ENCODE measurements at regions not wholly inside any gene's neighbourhood (a gene's known extent, or its start where the extent isn't known, plus 50 kb on each side); places are given as distances from the start of the nearest gene placed in this dataset.

- Histone ChIP-seq H3K4me2 (replicated peaks; ENCODE audit: low read depth, low read length, poor library complexity, severe bottlenecking) (no peak overlapping the region), H3K4me3 (ENCODE audit: control extremely low read depth in 1 of 5, extremely low read depth in 1 of 5, insufficient read depth in 1 of 5, low read depth in 2 of 5, low read length in 4 of 5) (no peak overlapping the region), H3K9ac (ENCODE audit: low read length) (no peak overlapping the region), H3K36me3 (replicated peaks in 1 of 2; ENCODE audit: control extremely low read depth in 1 of 2, control insufficient read depth in 1 of 2, extremely low read depth in 1 of 2, insufficient read depth in 2 of 2, low read length in 1 of 2) (no peaks in the 10 kb centered on the region), H3K9me3 (ENCODE audit: control extremely low read depth in 1 of 3, control insufficient read depth in 2 of 3, insufficient read depth in 1 of 3, low read length in 2 of 3) (peaks cover 0 to 6% (median 1%) of the 10 kb centered on the region in 3 donors), H3K4me1 (ENCODE audit: control insufficient read depth in 2 of 2, insufficient read depth in 2 of 2, low read length in 2 of 2) (no peaks in the 10 kb centered on the region), H3K27ac (ENCODE audit: low read length in 2 of 2) (no peak overlapping the region), H4K20me1 (ENCODE audit: control insufficient read depth, insufficient read depth, low read length, poor library complexity, severe bottlenecking) (no peaks in the 10 kb centered on the region), H3K79me2 (ENCODE audit: control insufficient read depth, insufficient read depth, low read length) (no peaks in the 10 kb centered on the region), H2AFZ (ENCODE audit: insufficient read depth, low read depth, low read length, poor library complexity, severe bottlenecking) (no peak overlapping the region), H3K27me3 (replicated peaks in 1 of 4; ENCODE audit: control extremely low read depth in 1 of 4, control insufficient read depth in 3 of 4, insufficient read depth in 4 of 4, low read length in 3 of 4) (peaks cover 0 to 3% (median 0%) of the 10 kb centered on the region in 4 experiments)
- 83% methylated on average over 1 of the region's 3 CpGs for whole genome bisulfite sequencing (ENCODE audit: insufficient coverage)
- DNase-seq: no peak
- Mint-ChIP-seq H3K27ac (no peak overlapping the region), H3K27me3 (peaks cover 7% of the 10 kb centered on the region), H3K4me1 (no peaks in the 10 kb centered on the region), H3K9me3 (ENCODE audit: insufficient read depth) (no peaks in the 10 kb centered on the region), H3K4me3 (no peak overlapping the region)
- TF ChIP-seq, protein P1, sequence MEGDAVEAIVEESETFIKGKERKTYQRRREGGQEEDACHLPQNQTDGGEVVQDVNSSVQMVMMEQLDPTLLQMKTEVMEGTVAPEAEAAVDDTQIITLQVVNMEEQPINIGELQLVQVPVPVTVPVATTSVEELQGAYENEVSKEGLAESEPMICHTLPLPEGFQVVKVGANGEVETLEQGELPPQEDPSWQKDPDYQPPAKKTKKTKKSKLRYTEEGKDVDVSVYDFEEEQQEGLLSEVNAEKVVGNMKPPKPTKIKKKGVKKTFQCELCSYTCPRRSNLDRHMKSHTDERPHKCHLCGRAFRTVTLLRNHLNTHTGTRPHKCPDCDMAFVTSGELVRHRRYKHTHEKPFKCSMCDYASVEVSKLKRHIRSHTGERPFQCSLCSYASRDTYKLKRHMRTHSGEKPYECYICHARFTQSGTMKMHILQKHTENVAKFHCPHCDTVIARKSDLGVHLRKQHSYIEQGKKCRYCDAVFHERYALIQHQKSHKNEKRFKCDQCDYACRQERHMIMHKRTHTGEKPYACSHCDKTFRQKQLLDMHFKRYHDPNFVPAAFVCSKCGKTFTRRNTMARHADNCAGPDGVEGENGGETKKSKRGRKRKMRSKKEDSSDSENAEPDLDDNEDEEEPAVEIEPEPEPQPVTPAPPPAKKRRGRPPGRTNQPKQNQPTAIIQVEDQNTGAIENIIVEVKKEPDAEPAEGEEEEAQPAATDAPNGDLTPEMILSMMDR (IDR thresholded peaks at IDR 0.05): no peak
- TF ChIP-seq EZH2 (IDR thresholded peaks at IDR 0.05; ENCODE audit: borderline replicate concordance, insufficient read depth, low read depth, low read length, poor library complexity, severe bottlenecking): no peak
- POLR2A ChIA-PET: no interaction called here
- ATAC-seq (ENCODE audit: low read depth): no peak
- CTCF ChIA-PET: no interaction called here
- intact Hi-C loops (cut with micrococcal nuclease): no loop called here
Measured at GRCh38 chr5:68529581-68529980, 314.0 kb downstream of the PIK3R1 start.

- Histone ChIP-seq H3K27me3 (replicated peaks in 1 of 4; ENCODE audit: control extremely low read depth in 1 of 4, control insufficient read depth in 3 of 4, insufficient read depth in 4 of 4, low read length in 3 of 4) (peaks cover 0 to 8% (median 4%) of the 10 kb centered on the region in 4 experiments), H2AFZ (ENCODE audit: insufficient read depth, low read depth, low read length, poor library complexity, severe bottlenecking) (no peak overlapping the region), H4K20me1 (ENCODE audit: control insufficient read depth, insufficient read depth, low read length, poor library complexity, severe bottlenecking) (no peaks in the 10 kb centered on the region), H3K9ac (ENCODE audit: low read length) (no peak overlapping the region), H3K36me3 (replicated peaks in 1 of 2; ENCODE audit: control extremely low read depth in 1 of 2, control insufficient read depth in 1 of 2, extremely low read depth in 1 of 2, insufficient read depth in 2 of 2, low read length in 1 of 2) (no peaks in the 10 kb centered on the region), H3K27ac (ENCODE audit: low read length in 2 of 2) (no peak overlapping the region), H3K4me3 (ENCODE audit: control extremely low read depth in 1 of 5, extremely low read depth in 1 of 5, insufficient read depth in 1 of 5, low read depth in 2 of 5, low read length in 4 of 5) (no peak overlapping the region), H3K4me2 (replicated peaks; ENCODE audit: low read depth, low read length, poor library complexity, severe bottlenecking) (no peak overlapping the region), H3K4me1 (ENCODE audit: control insufficient read depth in 2 of 2, insufficient read depth in 2 of 2, low read length in 2 of 2) (no peaks in the 10 kb centered on the region), H3K79me2 (ENCODE audit: control insufficient read depth, insufficient read depth, low read length) (no peaks in the 10 kb centered on the region), H3K9me3 (ENCODE audit: control extremely low read depth in 1 of 3, control insufficient read depth in 2 of 3, insufficient read depth in 1 of 3, low read length in 2 of 3) (peaks cover 0 to 6% (median 1%) of the 10 kb centered on the region in 3 donors)
- TF ChIP-seq EZH2 (IDR thresholded peaks at IDR 0.05; ENCODE audit: borderline replicate concordance, insufficient read depth, low read depth, low read length, poor library complexity, severe bottlenecking): no peak
- TF ChIP-seq, protein P1 (IDR thresholded peaks at IDR 0.05): no peak
- CTCF ChIA-PET: no interaction called here
- Mint-ChIP-seq H3K27me3 (peaks cover 19% of the 10 kb centered on the region), H3K27ac (no peak overlapping the region), H3K4me1 (no peaks in the 10 kb centered on the region), H3K9me3 (ENCODE audit: insufficient read depth) (no peaks in the 10 kb centered on the region), H3K4me3 (no peak overlapping the region)
- intact Hi-C loops (cut with micrococcal nuclease): no loop called here
- DNase-seq: no peak
- POLR2A ChIA-PET: no interaction called here
- 100% methylated on average over 2 of the region's 4 CpGs for WGBS (ENCODE audit: insufficient coverage)
- ATAC-seq (ENCODE audit: low read depth): no peak
Measured at GRCh38 chr5:68531970-68532369, 316.4 kb downstream of the PIK3R1 start.
